RPMI8226 (cell line): ENCODE measurements at regions not wholly inside any gene's neighbourhood (a gene's known extent, or its start where the extent isn't known, plus 50 kb on each side); places are given as distances from the start of the nearest gene placed in this dataset.

Experiments used
- DNase-seq: peaks from one replicate; pipeline ENCODE4 v3.0.0-alpha.2; 2015

DNA sequence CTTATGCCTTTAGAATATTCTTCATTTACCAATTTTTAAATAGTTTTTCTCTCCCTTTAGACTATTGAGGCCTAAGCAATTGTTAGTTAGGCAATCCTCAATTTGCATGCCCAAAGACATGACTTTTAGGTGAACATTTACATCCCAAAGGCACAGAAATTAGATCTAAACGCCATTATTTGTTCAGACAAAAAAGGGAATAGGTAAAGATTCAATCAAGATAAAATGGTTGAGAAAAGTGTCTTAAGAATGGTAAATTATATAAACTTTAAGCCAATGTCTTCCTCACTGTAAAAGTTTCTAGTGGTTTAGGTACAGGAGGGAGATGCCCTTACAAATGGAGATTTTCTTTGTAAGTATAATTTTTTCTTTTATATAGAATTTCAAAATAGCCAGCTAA, 50.2 kb upstream of the MME start:
- DNase-seq: no peak

DNA sequence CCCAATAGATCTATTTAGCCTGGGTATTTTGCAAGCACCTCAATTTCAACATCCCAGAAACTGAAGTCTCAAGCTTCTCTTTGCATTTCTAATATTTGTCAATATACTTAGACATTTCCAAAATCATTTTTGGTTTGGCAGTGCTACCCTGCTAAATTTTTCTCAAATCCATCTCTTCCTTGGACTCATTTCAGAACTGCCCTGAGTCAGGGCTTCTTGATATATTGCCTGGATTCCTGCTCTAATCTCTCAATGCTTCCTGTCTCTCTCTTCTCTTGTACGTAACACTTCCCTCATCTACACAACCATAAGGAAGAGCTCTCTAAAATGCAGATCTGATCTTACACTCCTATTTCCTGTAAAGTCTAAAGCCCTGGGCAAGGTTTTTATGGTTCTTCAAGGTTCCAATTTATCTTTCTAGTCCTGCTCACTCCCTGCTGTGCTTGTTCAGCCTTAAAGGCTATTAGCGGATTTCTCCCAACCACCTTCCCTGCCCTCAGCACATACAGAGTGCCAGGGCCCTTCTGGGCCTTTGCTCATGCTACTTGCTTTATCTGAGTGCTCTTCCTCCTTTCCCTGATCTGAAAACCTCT, 53.0 kb upstream of the MME start:
- DNase-seq: no peak

DNA sequence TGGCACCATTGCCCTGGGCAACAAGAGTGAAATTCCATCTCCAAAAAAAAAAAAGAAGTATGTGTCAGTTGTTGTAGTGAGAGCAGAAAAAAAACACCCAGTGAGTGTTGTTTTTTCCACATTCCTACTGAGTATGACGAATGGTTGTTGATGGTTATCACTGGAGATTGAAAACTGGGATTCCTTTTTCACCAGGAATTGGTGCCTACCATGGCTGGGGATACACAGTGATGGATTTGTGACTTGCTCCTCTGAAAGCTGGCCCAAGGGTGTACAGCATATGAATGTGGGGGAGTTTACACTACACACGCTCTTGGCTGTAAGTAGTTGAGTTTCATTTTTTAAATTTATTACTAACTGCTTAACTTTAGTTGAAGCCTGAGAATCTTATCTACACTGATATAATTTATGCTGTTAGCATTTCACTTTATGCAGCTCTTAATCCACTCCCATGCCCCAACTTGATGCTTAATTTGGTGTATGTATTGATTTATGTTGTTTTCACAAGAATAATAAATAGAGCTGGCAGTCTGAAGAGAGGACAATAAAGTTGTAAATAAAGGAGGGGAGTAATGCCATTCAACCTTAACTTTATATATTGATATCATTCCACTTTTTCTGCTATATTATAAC, 56.0 kb upstream of the MME start:
- no peak for DNase-seq

DNA sequence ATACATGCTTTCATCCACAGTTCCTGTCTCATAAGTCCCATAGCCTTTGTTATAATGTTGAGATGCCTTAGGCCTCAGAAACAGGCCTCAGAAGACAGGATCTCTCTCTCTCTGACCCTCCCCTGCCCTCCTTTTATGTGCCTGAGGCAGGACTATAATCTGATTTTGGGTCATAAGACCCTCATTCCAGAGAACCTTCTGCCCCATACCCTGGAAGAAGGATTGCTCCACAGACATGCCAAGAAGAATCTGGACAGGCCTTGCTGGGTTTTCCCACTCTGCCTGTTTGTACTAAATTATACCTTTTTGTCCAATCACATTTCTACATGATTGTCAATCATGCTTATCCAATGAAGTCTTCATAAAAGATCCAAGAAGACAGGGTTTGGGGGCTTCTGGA, 57.2 kb upstream of the MME start:
- no peak for DNase-seq

DNA sequence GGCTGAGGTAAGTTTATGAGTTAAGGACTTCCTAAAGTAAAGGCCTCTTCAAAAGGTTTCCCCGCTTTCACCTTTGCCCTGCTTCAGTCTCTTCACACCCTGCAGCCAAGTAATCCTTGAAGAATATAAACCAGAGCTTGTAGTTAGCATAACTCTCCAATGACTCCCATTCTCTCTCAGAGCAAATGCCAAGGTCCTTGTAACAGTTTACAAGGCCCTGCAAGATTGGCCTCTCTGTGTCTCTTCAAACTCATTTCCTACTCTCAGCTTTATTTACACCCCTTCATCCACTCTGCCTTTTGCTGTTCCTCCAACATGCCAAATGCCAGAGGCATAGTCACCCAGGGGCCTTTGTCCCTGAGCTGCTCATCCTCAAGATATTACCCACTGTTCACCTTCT, 60.5 kb upstream of the MME start:
- DNase-seq: no peak

DNA sequence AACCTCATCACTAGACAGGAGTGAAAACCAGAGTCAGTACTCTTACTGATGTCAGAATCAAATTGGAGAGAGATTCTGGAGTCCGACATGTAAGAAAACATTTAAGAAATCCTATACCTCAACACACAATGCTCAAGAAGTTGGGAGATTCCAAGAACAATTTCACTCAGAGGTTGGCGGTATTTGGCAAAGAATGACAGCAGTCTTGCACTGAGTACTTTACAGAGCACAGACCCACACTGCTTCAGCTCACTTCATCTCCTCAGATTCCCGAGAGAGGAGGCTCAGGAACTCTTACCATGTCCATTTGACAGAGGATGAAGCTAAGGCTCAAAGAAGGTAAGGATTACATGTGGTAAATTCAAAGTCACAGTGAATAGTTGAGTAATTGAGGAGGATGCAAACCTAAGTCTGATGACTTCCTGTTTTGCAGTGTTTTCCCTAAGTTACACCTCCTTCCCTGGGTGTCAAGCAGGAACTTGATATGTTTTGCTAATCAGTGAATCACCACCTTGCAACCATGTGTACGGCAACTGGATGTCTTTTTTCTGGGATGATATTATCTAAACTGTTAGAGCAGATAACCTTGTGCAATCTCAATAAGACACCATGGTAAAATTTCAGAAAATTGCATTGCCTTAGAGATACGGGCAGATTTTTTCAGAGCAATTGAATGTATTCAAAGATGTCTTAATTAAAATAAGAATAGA, 61.3 kb upstream of the MME start:
- no peak for DNase-seq

DNA sequence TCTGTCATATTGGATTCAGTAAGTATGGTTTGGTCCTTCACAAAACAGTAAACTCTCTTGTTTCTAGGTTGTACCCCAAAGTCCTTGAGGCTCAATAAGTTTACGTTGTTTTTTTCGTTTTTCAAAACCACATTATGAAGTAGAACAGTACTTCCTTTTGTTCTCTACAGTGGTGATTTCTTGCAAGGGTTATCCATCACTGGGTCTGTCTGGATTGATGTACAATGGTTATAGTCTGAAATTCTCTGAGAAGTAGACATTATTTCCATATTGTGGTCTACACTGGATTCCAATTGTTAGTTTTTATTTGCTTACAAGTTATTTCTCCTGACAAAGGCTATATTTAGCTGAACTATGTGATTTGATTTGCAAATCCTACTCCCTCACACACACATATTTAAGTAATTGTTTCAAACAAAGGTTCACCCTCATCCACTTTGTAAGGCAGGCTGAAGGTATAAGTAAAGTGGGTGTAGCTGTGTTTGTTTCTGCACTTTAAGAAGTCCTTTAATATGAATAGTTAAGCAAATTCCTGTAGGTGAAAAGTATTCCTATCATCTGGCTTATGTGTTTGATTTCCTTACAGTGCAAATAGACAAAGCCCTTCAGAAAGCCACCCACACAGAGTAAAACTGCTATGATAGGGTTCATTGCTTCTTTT, 64.2 kb upstream of the MME start:
- DNase-seq: no peak

DNA sequence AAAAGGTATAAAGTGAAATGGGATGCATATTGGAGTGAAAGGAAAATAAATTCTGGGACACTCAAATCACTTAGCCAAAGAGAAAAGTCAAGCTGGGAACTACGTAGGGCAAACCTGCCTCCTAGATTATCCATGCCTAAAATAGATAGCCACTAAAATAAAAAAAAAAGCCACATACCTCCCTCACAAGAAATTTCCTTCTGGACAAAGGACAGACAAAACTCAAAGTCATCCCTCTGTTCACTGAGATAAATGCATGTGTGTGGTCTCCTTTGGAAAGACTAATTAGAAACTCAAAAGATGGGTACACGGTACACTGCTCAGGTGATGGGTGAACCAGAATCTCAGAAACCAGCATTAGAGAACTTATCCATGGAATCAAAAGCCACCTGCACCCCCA, 65.2 kb upstream of the MME start:
- no peak for DNase-seq

DNA sequence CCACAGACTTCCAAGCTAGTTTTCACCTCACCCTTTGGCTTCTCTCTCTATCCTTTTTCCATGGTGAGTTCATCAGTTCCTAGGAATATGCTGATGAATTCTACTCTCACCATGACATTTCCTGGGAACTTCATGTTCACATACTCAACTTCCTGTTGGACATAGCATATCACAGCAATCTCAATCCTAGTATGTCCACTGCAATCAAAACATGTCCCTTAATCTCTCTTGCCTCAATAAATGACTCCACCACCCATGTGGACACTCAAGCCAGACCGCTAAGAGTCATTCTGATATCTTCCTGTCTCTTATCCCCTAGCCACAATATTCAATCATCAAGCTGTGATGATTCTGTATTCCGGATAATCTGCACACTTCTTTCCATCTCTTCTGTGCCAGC, 66.7 kb upstream of the MME start:
- no peak for DNase-seq

DNA sequence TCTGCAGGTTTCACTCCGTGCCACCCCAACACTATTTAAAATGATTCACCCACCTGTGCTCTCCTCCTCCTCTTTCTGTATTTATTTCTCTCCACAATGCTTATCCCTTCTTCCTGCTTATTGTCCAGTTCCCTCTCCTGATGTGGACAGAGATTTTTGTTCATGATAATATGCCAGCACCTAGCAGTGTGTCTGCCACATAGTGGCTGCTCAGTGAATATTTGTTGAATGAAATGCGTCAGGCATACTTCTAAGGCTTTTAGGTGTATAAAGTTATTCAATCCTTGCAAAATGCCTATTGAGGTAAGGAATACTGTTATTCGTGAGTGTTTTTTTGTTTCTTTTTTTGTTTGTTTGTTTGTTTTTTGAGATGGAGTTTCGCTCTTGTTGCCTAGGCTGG, 67.5 kb upstream of the MME start:
- no peak for DNase-seq

DNA sequence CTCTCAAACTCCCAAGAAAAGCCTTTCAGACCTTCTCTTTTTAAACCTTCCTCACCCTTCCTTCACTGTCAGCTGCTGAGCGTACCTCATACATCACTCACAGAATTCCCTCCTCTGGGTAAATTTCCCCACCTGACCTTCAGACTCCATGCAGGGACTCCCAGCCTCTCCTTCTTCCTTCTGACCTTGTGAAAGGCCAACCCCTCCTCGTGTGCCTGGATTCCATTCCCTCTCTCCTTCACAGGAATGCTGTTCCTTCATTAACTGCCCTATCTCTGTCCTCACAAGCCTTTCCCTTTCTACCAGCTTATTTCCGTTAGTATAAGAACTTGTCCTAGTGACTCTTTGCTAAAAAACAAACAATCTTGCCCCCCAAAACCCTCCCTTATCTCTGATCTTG, 69.7 kb upstream of the MME start:
- DNase-seq: no peak

DNA sequence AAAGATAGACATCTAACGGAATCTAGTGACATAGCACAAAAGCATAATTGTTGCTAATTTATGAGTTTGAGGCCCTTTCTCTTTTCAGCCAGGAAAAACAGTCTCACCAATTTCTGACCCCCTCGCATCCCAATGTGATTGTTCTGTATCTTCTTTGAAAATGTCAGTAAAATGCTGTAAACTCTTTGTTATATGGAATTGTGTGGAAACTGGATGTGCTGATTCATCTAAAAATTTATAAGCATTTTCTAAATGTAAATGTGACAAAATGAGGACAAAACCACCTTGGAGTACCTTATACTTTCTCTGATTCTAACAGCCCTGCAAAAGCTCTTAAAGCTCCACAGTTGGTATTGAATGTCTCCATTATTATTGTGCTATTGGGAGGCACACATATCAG, 70.9 kb upstream of the MME start:
- DNase-seq: no peak

DNA sequence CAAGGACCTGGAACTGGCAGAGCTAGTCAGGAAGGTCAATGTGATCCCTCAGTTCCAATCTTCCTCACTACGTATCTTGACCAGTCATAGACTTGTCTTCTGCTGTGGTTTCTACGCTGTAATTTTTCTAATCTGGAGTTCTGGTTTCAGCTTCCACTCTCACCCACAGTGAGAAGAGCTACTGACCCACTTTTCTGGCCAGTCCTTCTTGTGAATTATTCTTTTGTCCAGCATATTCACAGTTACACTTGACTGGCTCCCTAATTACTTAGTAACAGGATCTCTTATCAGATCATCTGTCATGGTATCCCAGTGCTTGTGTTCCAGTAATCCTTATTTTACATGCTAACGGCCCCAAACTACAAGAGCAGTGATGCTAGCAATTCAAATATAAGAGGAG, 72.4 kb upstream of the MME start:
- DNase-seq: no peak

DNA sequence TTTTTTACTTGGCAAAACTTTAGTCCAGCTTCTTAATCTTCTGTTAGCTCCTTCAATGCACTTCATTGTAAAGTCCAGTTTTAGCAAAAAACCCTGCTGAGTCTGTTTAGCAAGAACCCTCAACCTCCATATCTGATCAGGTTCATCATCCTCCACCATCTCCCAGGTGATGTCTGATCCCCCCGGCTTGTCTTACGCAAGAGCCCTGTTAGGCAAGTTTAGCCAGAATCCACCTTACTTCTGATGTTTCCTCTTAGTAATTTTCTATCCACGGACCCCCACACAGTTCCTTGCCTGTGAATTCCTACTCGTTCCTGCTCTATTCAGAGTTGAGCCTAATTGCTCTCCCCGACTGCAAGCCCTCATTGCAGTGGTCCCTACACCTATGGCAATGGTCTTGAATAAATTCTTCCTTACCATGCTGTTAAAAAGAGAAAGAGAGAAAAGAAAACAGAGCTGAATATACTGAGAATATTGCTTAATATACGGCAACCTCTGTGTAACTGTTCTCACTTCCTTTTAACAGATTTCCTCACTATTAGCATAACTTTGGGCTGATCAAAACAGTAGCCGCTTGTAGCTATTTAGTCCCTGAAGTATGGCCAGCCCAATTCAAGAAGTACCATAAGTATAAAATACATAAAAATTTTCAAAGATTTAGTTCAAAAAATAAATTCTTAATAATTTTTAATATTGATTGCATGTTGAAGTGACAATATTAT, 78.7 kb upstream of the MME start:
- no peak for DNase-seq

DNA sequence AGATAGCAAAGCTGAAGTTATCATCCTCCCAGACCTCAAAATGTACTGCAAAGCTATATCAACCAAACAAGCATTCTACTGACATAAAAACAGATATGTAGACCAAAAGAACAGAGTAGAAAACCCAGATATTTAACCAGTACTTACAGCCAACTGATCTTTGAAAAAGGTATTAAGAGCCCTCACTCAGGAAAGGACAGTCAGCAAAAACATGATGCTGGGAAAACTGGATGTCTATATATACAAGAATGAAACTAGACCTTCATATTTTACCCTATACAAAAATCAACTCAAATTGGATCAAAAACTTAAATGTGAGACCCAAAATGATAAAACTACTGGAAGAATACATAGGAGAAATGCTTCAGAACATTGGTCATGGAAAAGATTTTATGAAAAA, 87.5 kb upstream of the MME start:
- DNase-seq: no peak

DNA sequence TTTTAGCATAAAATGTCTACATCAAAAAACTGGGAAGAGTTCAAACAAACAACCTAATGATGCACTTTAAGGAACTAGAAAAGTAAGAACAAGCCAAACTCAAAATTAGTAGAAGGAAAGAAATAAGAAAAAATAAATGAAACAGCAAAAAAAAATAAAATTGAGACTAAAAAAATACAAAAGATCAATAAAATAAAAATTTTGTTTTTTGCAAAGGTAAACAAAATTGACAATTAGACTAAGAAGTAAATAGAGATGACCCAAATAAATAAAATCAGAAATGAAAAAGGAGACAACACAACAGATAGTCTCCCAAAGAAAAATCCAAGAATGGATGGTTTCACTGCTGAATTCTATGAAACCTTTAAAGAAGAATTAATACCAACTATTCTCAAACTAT, 89.6 kb upstream of the MME start:
- DNase-seq: no peak

DNA sequence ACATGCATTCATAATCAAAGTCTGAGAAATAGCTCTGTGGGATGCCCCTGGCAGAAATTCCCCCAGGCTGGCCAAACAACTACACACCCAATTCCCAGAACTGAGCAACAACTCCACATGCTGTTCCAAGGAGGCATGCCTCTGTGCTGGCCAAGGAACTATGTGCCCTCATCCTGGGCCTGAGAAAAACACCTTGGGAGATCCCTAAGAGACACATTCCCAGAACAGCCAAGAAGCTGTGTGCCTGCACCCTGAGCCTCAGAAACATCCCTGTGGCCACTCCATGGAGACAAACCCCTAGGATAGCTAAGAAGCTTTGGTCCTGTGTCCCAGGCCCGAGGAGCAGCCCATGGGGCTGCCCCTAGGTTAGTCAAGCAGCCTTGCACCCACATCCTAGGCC, 92.3 kb upstream of the MME start:
- no peak for DNase-seq

DNA sequence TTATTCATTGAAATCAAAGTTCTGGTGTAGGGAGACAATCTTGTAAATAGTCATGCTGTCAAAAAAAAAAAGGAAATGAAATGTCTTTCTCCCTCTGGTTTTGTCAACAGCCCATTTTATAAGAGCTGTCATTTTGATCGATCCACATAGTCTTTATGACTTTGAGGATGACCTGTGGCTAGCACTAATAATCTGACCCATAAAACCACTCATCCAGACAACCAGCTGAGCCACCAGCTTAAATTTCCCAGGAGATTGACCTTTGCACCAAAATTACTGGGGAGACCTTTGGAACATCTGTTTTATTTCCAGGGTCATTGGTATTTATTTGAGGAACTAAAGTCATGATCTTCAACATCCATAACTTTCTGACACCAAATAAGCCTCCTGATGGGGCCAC, 98.5 kb upstream of the MME start:
- DNase-seq: no peak

DNA sequence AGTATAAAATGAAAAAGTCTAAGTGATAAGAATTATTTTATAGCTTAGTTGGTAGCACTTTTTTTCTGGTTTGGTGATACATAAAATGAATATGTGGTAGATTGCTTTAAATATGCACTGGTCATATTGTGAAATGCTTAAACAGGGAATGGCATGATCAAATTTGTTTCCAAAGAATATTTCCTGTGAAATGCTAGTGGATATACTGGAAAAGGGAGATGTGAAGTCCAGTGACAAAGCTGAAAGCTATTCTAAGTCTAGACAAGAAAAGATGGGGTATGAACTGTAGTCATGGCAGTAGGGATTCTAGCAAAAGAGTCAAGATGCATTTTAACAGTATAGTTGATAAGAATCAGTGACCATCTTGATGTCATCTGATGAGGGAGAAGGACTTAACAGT, 98.9 kb upstream of the MME start:
- DNase-seq: no peak

DNA sequence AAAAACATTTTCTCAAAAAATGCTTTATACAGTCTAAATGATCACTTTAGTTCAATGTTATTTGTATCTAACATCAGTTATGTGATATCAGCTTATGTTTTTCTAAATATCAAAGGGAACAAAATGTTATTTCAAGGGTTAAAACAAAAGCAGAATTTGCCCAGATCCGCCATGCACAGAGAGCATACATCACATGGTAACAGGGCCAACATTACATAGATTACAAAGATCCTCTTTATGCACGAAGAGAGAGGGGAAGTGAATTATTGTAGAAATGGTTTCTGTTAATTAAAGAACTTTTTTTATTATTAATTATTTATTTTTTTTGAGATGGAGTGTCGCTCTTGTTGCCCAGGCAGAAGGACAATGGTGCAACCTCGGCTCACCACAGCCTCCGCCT, 100.8 kb upstream of the MME start:
- no peak for DNase-seq

DNA sequence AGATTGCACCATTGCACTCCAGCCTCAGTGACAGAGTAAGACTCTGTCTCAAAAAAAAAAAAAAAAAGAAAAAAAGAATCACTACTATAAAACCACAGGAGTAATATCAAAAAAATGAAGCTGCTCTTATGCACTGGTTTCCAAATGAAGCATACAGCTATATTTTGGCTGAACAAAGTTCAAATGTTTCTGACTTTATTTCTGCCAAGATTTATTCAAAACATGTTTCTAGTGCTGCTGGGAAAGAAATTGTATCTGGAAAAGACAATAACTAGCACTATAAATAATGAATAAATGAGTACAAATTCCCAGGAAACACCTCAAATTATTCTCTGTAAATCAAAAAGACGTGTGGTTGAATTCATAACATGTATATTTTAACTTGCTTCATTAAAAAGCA, 102.5 kb upstream of the MME start:
- DNase-seq: no peak

DNA sequence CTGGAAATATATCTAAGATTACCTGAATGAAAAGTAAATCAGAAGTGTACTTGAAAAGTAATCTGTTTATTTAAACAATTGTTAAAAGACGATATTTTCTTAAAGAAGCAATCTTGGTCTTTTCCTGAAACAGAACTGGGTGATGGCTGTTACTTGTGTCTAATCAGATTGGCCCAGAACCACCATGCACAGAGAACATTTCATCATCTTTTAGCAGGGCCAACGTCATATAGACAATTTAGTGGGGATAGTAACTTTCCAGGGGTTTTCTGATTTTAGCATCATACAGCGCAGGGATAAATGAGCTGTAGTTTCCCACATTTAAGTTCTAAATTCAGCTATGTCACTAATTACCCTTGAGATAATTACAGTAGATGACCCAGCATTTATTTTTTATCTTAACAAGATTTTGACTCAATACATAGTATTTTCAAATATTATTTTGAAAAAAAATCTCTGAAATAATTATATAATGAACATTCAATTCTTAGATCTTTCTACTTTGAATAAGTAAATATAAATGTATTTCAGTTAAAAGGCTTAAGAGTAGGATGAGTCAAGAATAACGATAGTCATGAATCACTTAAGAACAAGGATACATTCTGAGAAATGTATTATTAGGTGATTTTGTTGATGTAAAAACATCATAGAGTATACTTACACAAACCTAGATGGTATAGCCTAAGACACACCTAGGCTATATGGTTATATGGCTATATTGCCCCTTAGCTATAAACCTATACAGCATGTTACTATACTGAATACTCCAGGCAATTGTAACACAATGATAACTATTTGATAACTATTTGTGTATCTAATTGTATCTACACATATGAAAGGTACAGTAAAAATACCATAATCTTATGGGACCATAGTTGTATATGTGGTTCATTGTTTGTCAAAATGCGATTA, 103.8 kb upstream of the MME start:
- no peak for DNase-seq

DNA sequence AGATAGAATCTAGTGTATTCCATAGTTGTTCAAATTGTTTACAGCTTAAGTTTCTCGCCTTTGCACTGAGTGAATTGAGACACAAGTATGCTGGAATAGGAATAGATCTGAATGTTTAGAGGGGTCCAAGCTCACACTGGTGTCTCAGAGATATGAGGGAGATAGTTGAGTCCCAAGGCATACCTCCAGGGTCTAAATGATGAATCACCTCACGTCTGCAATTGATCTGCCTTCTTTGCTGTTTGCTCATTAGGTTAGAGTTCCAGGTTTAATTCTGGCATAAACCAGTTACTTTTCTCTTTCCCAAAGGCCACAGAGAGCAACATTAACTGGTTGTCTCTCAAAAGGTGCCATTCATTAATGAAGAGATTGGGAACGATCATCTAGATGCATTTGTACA, 106.3 kb upstream of the MME start:
- no peak for DNase-seq
